BE2C (cell line): ENCODE measurements at regions not wholly inside any gene's neighbourhood (a gene's known extent, or its start where the extent isn't known, plus 50 kb on each side); places are given as distances from the start of the nearest gene placed in this dataset.

Source experiments
- DNase-seq: peaks from one replicate; pipeline ENCODE4 v3.0.0-alpha.2; 2020
- H3K27me3 ChIP-seq: fragments of 250-450 bp; sonication (Bioruptor Pico); 2 replicates; pipeline ENCODE4 v1.5.1; 2020; ENCODE audit warnings: mild to moderate bottlenecking
- H3K36me3 ChIP-seq: fragments of 250-450 bp; sonication (Bioruptor Pico); 2 replicates; pipeline ENCODE4 v1.5.1; 2020; ENCODE audit warnings: mild to moderate bottlenecking
- H3K4me1 ChIP-seq: fragments of 250-450 bp; sonication (Bioruptor Pico); 2 replicates; pipeline ENCODE4 v1.5.1; 2020
- H3K4me3 ChIP-seq: 2 replicates; pipeline ENCODE4 v1.5.1; 2011; ENCODE audit warnings: low read depth, low read length
- H3K9me3 ChIP-seq: fragments of 250-450 bp; sonication (Bioruptor Pico); 2 replicates; pipeline ENCODE4 v1.5.1; 2020
- TF ChIP-seq, protein P1 (sequence below): IDR thresholded peaks from 2 replicates; pipeline ENCODE4 v1.5.1; 2012; ENCODE audit warnings: mild to moderate bottlenecking, low read depth, low read length

DNA sequence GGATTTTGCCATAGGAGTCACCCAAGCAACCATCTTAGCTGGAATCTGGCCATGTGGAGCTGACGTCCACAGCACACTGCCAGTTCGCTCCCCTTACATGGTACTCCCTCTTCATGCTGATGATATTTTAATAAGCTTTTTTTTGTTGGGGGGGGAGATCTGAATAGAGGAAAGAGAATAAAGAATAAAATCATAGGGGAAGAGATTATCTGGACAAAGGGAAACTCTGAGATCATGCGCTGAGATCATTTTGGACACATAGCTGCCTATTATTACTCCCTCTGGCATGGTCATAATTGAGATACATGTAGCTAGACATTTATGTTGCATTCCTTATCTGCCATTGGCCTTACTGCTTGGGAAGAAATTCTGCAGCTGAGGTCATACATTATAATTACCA is 282.7 kb downstream of the HTR7 start:
- H3K4me1 ChIP-seq = no peaks in the 10 kb centered on the region
- H3K4me3 ChIP-seq = no peak overlapping the region
- TF ChIP-seq, protein P1, sequence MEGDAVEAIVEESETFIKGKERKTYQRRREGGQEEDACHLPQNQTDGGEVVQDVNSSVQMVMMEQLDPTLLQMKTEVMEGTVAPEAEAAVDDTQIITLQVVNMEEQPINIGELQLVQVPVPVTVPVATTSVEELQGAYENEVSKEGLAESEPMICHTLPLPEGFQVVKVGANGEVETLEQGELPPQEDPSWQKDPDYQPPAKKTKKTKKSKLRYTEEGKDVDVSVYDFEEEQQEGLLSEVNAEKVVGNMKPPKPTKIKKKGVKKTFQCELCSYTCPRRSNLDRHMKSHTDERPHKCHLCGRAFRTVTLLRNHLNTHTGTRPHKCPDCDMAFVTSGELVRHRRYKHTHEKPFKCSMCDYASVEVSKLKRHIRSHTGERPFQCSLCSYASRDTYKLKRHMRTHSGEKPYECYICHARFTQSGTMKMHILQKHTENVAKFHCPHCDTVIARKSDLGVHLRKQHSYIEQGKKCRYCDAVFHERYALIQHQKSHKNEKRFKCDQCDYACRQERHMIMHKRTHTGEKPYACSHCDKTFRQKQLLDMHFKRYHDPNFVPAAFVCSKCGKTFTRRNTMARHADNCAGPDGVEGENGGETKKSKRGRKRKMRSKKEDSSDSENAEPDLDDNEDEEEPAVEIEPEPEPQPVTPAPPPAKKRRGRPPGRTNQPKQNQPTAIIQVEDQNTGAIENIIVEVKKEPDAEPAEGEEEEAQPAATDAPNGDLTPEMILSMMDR = no peak
- no peak for DNase-seq
- H3K27me3 ChIP-seq = no peaks in the 10 kb centered on the region
- H3K36me3 ChIP-seq = no peaks in the 10 kb centered on the region
- H3K9me3 ChIP-seq = no peaks in the 10 kb centered on the region

DNA sequence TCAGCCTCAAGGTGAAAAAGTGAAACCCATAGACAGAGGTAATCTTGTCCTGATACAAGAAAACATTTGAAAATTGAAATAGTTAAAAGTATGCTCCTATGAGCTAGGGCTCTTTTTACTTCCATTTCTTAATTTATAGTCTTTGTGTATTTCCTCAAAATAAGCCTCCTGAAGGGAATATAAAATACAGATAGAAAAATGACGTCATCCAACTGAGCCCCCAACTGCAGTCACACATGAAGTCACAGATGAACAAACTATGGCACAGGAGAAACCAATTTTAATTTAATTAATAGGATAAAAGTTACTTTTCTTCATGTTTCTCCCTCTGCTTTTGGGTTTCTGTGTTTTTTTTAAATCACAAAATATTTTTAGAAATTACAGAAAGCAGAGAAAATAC is 280.3 kb downstream of the HTR7 start:
- H3K36me3 ChIP-seq = no peaks in the 10 kb centered on the region
- no peaks in the 10 kb centered on the region for H3K4me1 ChIP-seq
- no peaks in the 10 kb centered on the region for H3K9me3 ChIP-seq
- H3K27me3 ChIP-seq = no peaks in the 10 kb centered on the region
- TF ChIP-seq, protein P1 = no peak
- DNase-seq = no peak
- H3K4me3 ChIP-seq = no peak overlapping the region

DNA sequence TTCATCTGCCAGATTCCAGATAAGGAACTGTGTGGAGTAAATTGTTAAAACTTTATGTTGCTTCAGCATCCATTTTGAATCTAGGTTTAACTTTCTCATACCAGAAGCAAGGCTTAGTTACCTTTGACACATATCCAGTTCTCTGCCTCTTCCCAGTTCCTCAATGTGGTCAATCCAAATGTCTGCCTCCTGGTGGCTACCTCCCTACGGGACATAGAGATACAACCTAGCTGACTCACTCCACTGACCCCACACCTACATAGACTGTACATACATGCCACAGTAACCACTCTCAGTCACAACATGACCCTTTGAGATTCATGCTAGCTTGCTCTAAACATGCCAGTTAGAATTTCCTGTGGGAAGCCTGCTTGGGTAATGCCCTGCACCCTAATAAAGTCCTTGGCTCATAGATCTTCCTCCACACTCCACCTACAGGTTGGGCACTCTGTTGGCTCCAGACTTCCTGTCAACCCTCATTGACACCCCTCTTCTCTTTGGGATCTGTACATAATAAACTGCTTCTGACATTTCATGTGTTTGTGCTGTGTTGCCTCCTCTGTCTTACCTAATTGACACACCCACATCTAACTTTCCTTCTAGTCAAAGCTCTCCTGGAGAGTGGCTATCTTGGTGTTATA is 278.1 kb downstream of the HTR7 start:
- H3K27me3 ChIP-seq = no peaks in the 10 kb centered on the region
- no peak overlapping the region for H3K4me3 ChIP-seq
- no peaks in the 10 kb centered on the region for H3K9me3 ChIP-seq
- no peaks in the 10 kb centered on the region for H3K4me1 ChIP-seq
- no peak for DNase-seq
- TF ChIP-seq, protein P1 = no peak
- H3K36me3 ChIP-seq = no peaks in the 10 kb centered on the region

DNA sequence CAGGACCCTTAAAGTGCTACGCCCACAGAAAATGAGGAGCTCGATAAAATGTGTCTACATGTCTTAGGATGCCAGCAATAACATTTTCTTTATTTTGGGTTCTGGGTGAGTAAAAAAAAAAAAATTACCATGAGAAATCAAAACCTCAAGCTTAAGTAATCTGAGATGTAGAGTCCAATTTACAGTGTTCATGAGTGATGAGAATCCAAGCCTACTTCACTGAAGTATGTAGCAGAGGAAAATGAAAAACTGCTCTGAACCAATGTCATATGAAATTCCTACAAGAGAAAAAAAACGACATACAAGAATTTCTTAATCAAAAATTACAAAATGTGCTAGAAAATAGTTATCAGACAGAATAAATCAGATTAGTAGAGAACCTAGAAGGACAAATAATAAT is 274.4 kb downstream of the HTR7 start:
- no peak overlapping the region for H3K4me3 ChIP-seq
- no peak for DNase-seq
- no peaks in the 10 kb centered on the region for H3K27me3 ChIP-seq
- H3K9me3 ChIP-seq = no peaks in the 10 kb centered on the region
- no peaks in the 10 kb centered on the region for H3K36me3 ChIP-seq
- TF ChIP-seq, protein P1 = no peak
- no peaks in the 10 kb centered on the region for H3K4me1 ChIP-seq

DNA sequence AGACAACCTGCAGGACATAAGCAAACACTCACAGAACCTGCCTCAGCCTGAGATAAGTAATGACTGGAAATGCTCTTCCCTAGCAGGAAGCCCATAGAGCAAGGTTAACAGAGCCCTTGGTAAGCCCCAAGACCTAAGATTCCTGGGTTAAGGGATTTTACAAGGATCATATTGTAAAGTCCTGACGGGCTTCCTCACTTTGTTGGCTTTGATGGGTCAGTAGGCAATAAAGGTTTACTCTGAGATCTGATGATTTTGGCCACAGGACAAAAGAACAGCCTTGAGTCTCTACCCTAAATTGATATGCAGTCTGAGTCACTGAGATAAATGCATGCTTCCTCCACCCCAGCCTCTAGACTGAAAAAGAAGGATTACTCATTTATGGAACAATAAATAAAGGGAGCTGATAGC is 270.8 kb downstream of the HTR7 start:
- no peaks in the 10 kb centered on the region for H3K36me3 ChIP-seq
- H3K4me1 ChIP-seq = no peaks in the 10 kb centered on the region
- H3K9me3 ChIP-seq = no peaks in the 10 kb centered on the region
- H3K4me3 ChIP-seq = no peak overlapping the region
- H3K27me3 ChIP-seq = no peaks in the 10 kb centered on the region
- no peak for DNase-seq
- TF ChIP-seq, protein P1 = no peak

DNA sequence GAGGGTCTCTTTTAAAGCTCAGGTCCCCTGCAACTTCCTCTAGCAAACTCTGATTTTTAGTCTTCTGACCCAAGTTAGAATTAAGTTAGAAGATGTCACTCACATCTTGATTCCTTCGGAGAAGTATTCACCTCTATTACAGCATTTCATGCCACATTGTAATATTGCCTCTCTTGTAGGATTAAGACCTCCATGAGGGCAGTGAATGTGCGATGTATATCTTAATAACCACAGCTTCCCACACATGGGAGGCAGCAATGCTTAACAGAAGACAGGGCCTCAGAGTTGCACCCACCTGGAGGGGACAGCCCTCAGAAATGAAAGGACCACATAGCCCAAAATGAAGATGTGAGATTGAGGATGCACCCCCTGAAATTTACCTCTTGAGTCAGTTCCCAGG is 270.3 kb downstream of the HTR7 start:
- Histone ChIP-seq H3K27me3 (no peaks in the 10 kb centered on the region), H3K4me3 (no peak overlapping the region), H3K9me3 (no peaks in the 10 kb centered on the region), H3K4me1 (no peaks in the 10 kb centered on the region), H3K36me3 (no peaks in the 10 kb centered on the region)
- TF ChIP-seq, protein P1 = no peak
- DNase-seq = no peak
